Sigmoid colon (tissue), 4 donors: ENCODE measurements at regions not wholly inside any gene's neighbourhood (a gene's known extent, or its start where the extent isn't known, plus 50 kb on each side); places are given as distances from the start of the nearest gene placed in this dataset.

Source experiments
- CTCF ChIP-seq, 4 experiments: fragments of 450-650 bp in 3 of 4; fragments of 200-600 bp in 1 of 4; IDR thresholded peaks; one replicate each; pipeline ENCODE4 v1.5.1; 2016 to 2019; ENCODE audit warnings: antibody characterized with exemption in 4 of 4, mild to moderate bottlenecking in 3 of 4, moderate library complexity in 2 of 4
- EP300 ChIP-seq, 4 donors: sonication (generic); formaldehyde crosslinking; IDR thresholded peaks; one replicate each; pipeline ENCODE4 v1.6.1; 2017; ENCODE audit warnings: antibody characterized with exemption in 4 of 4
- POLR2A ChIP-seq, 2 donors: fragments of 450-650 bp; IDR thresholded peaks; one replicate each; pipeline ENCODE4 v1.6.1; 2016; ENCODE audit warnings: antibody characterized with exemption in 2 of 2, mild to moderate bottlenecking in 2 of 2, moderate library complexity in 2 of 2
- POLR2AphosphoS5 ChIP-seq, 4 donors: sonication (generic); formaldehyde crosslinking; IDR thresholded peaks; one replicate each; pipeline ENCODE4 v1.6.1; 2017; ENCODE audit warnings: antibody characterized with exemption in 4 of 4

DNA sequence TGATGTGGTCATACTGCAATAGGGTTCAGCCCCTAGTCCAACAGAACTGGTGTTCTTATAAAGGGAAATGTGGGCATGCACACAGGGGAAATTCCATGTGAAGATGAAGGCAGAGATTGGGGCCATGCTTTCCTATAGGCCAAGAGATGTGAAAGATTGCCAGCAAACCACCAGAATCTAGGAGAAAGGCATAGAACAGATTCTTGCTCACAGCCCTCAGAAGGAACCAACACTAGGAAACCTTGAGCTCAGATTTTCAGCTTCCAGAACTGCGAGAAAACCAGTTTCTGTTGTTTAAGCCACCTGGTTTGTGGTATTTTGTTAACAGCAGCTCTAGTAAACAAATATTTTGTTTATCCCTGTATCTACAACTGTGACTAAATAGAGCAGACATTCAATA is 197.6 kb upstream of the CITED2 start:
- TF ChIP-seq POLR2A (IDR thresholded peaks at IDR 0.05): no peak
- no peak for TF ChIP-seq CTCF (IDR thresholded peaks at IDR 0.05)
- no peak for TF ChIP-seq EP300 (IDR thresholded peaks at IDR 0.05)
- no peak for TF ChIP-seq POLR2AphosphoS5 (IDR thresholded peaks at IDR 0.05)
